NB4 (cell line): ENCODE measurements at regions not wholly inside any gene's neighbourhood (a gene's known extent, or its start where the extent isn't known, plus 50 kb on each side); places are given as distances from the start of the nearest gene placed in this dataset.

Source experiments
- DNase-seq: peaks from one replicate; pipeline ENCODE4 v3.0.0; 2010; ENCODE audit warnings: low read depth
- H3K4me3 ChIP-seq: one replicate; pipeline ENCODE4 v1.5.1; 2011; ENCODE audit warnings: mild to moderate bottlenecking, low read depth, low read length, moderate library complexity
- CTCF ChIP-seq: IDR thresholded peaks from one replicate; pipeline ENCODE4 v1.5.1; 2012; ENCODE audit warnings: low read depth, low read length
- MYC ChIP-seq: IDR thresholded peaks from 2 replicates; pipeline ENCODE4 v1.6.1; 2011; ENCODE audit warnings: low read depth, low read length
- POLR2A ChIP-seq: IDR thresholded peaks from 2 replicates; pipeline ENCODE4 v1.6.1; 2011; ENCODE audit warnings: mild to moderate bottlenecking; ENCODE audit not compliant: insufficient read length; ENCODE audit errors: extremely low read depth
- TF ChIP-seq, protein P1 (sequence below): IDR thresholded peaks from 2 replicates; pipeline ENCODE4 v1.6.1; 2011; ENCODE audit warnings: low read depth, low read length

DNA sequence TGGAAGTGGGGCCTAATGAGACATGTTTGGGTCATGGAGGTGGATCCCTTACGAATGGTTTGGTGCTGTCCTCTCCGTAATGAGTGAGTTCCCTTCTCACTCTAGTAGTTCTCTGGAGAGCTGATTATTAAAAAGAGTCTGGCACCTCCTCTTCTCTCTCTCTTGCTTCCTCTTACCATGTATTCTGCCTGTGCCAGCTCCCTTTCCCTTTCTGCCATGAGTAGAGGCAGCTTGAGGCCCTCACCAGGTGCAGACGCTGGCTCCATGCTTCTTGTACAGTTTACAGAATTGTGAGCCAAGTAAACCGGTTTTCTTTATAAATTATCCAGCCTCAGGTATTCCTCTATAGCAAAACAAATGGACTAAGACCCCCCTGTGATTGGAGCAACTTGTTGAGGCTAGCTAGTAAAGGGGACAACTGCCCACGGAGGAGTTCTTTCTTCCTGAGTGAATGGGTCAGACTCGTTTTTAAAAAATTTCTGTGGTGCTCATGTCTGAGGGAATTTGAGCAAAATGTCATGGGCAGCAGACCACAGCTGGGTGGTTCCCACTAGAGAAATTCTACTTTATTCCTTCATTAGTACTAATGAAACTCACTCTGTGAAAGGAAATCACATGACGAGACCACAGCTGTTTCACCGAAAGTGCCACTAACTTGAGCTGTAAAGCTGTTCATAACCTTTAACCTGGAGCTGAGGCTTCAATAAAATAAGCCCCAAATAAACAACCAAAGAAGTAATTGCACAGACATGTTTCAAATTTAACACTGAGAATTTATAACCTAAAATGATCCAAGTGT, 210.0 kb downstream of the NFKBIZ start:
- no peak for DNase-seq
- no peak overlapping the region for H3K4me3 ChIP-seq
- TF ChIP-seq MYC (no peak), CTCF (no peak), POLR2A (no peak)
- TF ChIP-seq, protein P1, sequence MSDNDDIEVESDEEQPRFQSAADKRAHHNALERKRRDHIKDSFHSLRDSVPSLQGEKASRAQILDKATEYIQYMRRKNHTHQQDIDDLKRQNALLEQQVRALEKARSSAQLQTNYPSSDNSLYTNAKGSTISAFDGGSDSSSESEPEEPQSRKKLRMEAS = no peak

- TF ChIP-seq CTCF (no peak), MYC (no peak), POLR2A (no peak)
- TF ChIP-seq, protein P1 = 0 out of 2 replicates have a peak, but pooled peaks have one; percentile 3
- peak; percentile 2 for DNase-seq
- H3K4me3 ChIP-seq = no peak overlapping the region
Measured at GRCh38 chr3:102060814-102061213, 211.5 kb downstream of the NFKBIZ start.

- H3K4me3 ChIP-seq = no peak overlapping the region
- DNase-seq = no peak
- TF ChIP-seq, protein P1 = no peak
Measured at GRCh38 chr3:102063572-102063971, 214.3 kb downstream of the NFKBIZ start.

GRCh38 chr3:102066470-102066869, 217.2 kb downstream of the NFKBIZ start:
- TF ChIP-seq, protein P1 = no peak
- TF ChIP-seq CTCF (no peak), MYC (no peak), POLR2A (no peak)
- no peak overlapping the region for H3K4me3 ChIP-seq
- DNase-seq = no peak

GRCh38 chr3:102068327-102068726, 219.0 kb downstream of the NFKBIZ start:
- DNase-seq = no peak
- no peak overlapping the region for H3K4me3 ChIP-seq
- TF ChIP-seq, protein P1 = no peak
- TF ChIP-seq MYC (no peak), CTCF (no peak), POLR2A (no peak)

- H3K4me3 ChIP-seq = no peak overlapping the region
- no peak for DNase-seq
- no peak for TF ChIP-seq CTCF
- TF ChIP-seq POLR2A = no peak
- TF ChIP-seq, protein P1 = no peak
- no peak for TF ChIP-seq MYC
Measured at GRCh38 chr3:102068736-102069135, 219.4 kb downstream of the NFKBIZ start.
